Germinal center (tissue), 1 donor: ENCODE measurements at regions not wholly inside any gene's neighbourhood (a gene's known extent, or its start where the extent isn't known, plus 50 kb on each side); places are given as distances from the start of the nearest gene placed in this dataset.

Source experiments
- DNase-seq: peaks from one replicate; pipeline ENCODE4 v3.0.0; 2012; ENCODE audit warnings: mixed read lengths, low spot score

- DNase-seq = no peak
Observed at GRCh38 chr9:515665-516064, 301.0 kb downstream of the DOCK8 start.

GRCh38 chr9:517993-518392 lies 303.3 kb downstream of the DOCK8 start:
- no peak for DNase-seq

GRCh38 chr9:518540-518939 lies 303.9 kb downstream of the DOCK8 start:
- DNase-seq = no peak

- DNase-seq = no peak
Observed at GRCh38 chr9:519579-519978, 304.9 kb downstream of the DOCK8 start.

- no peak for DNase-seq
Observed at GRCh38 chr9:520302-520701, 305.6 kb downstream of the DOCK8 start.

GRCh38 chr9:522190-522589 lies 307.5 kb downstream of the DOCK8 start:
- DNase-seq = no peak

GRCh38 chr9:522658-523057 lies 308.0 kb downstream of the DOCK8 start:
- DNase-seq = no peak

- DNase-seq = no peak
Observed at GRCh38 chr9:523444-523843, 308.8 kb downstream of the DOCK8 start.

GRCh38 chr9:524008-524407 lies 309.3 kb downstream of the DOCK8 start:
- no peak for DNase-seq

GRCh38 chr9:526904-527591 lies 312.4 kb downstream of the DOCK8 start:
- no peak for DNase-seq

GRCh38 chr9:529731-530130 lies 311.8 kb upstream of the DMRT1 start:
- DNase-seq = no peak

GRCh38 chr9:530681-531080 lies 310.8 kb upstream of the DMRT1 start:
- no peak for DNase-seq

GRCh38 chr9:532707-533106 lies 308.8 kb upstream of the DMRT1 start:
- DNase-seq = no peak

GRCh38 chr9:534886-535285 lies 306.6 kb upstream of the DMRT1 start:
- no peak for DNase-seq

- no peak for DNase-seq
Observed at GRCh38 chr9:535356-535755, 306.1 kb upstream of the DMRT1 start.

GRCh38 chr9:536597-537511 lies 304.6 kb upstream of the DMRT1 start:
- DNase-seq = peak; percentile 30

GRCh38 chr9:543478-543877 lies 298.0 kb upstream of the DMRT1 start:
- DNase-seq = no peak

- DNase-seq = no peak
Observed at GRCh38 chr9:545480-545879, 296.0 kb upstream of the DMRT1 start.

GRCh38 chr9:546235-546634 lies 295.3 kb upstream of the DMRT1 start:
- DNase-seq = no peak

- no peak for DNase-seq
Observed at GRCh38 chr9:546797-547223, 294.7 kb upstream of the DMRT1 start.

GRCh38 chr9:547314-547713 lies 294.2 kb upstream of the DMRT1 start:
- DNase-seq = no peak

GRCh38 chr9:549455-549997 lies 292.0 kb upstream of the DMRT1 start:
- DNase-seq = no peak

- DNase-seq = no peak
Observed at GRCh38 chr9:550333-550732, 291.2 kb upstream of the DMRT1 start.
